GM23248 (cell line): ENCODE measurements at regions not wholly inside any gene's neighbourhood (a gene's known extent, or its start where the extent isn't known, plus 50 kb on each side); places are given as distances from the start of the nearest gene placed in this dataset.

Source experiments
- DNase-seq: peaks from one replicate; pipeline ENCODE4 v3.0.0-alpha.2; 2015
- H2AFZ ChIP-seq: fragments of 200-600 bp; sonication (generic); 2 replicates; pipeline ENCODE4 v1.6.1; 2016; ENCODE audit warnings: antibody characterized with exemption
- H3F3A ChIP-seq: fragments of 200-600 bp; sonication (generic); 2 replicates; pipeline ENCODE4 v1.6.1; 2016; ENCODE audit warnings: mild to moderate bottlenecking, antibody characterized with exemption, mixed run types; ENCODE audit not compliant: insufficient read depth
- H3K27ac ChIP-seq: fragments of 200-600 bp; sonication (generic); 2 replicates; pipeline ENCODE4 v1.5.1; 2016; ENCODE audit warnings: mild to moderate bottlenecking
- H3K27me3 ChIP-seq: fragments of 200-600 bp; sonication (generic); replicated peaks from 2 replicates; pipeline ENCODE4 v1.6.1; 2016; ENCODE audit warnings: mild to moderate bottlenecking; ENCODE audit not compliant: insufficient read depth
- H3K36me3 ChIP-seq: fragments of 200-600 bp; sonication (generic); 2 replicates; pipeline ENCODE4 v1.6.1; 2016; ENCODE audit warnings: low read depth, mild to moderate bottlenecking
- H3K4me1 ChIP-seq: fragments of 200-600 bp; sonication (generic); 2 replicates; pipeline ENCODE4 v1.6.1; 2016; ENCODE audit warnings: mild to moderate bottlenecking; ENCODE audit not compliant: insufficient read depth
- H3K4me2 ChIP-seq: fragments of 200-600 bp; sonication (generic); one replicate; pipeline ENCODE4 v1.6.1; 2016; ENCODE audit warnings: mild to moderate bottlenecking; ENCODE audit not compliant: unreplicated experiment
- H3K4me3 ChIP-seq: fragments of 200-600 bp; sonication (generic); 2 replicates; pipeline ENCODE4 v1.5.1; 2016; ENCODE audit warnings: mild to moderate bottlenecking
- H3K79me2 ChIP-seq: fragments of 200-600 bp; sonication (generic); 2 replicates; pipeline ENCODE4 v1.6.1; 2016; ENCODE audit warnings: mild to moderate bottlenecking; ENCODE audit not compliant: insufficient read depth
- H3K9ac ChIP-seq: fragments of 200-600 bp; sonication (generic); 2 replicates; pipeline ENCODE4 v1.6.1; 2016; ENCODE audit warnings: mild to moderate bottlenecking
- H3K9me2 ChIP-seq: fragments of 200-600 bp; sonication (generic); 2 replicates; pipeline ENCODE4 v1.6.1; 2016; ENCODE audit warnings: mixed run types, mild to moderate bottlenecking, moderate library complexity; ENCODE audit not compliant: insufficient read depth
- H3K9me3 ChIP-seq: fragments of 200-600 bp; sonication (generic); one replicate; pipeline ENCODE4 v1.6.1; 2017; ENCODE audit warnings: low read depth
- H4K20me1 ChIP-seq: fragments of 200-600 bp; sonication (generic); 2 replicates; pipeline ENCODE4 v1.6.0; 2016; ENCODE audit not compliant: insufficient read depth
- EZH2 ChIP-seq: fragments of 200-600 bp; sonication (generic); IDR thresholded peaks from 2 replicates; pipeline ENCODE4 v1.6.1; 2018; ENCODE audit warnings: antibody characterized with exemption, mild to moderate bottlenecking; ENCODE audit not compliant: insufficient read depth, poor library complexity, severe bottlenecking
- EZH2phosphoT487 ChIP-seq: fragments of 200-600 bp; sonication (generic); IDR thresholded peaks from 2 replicates; pipeline ENCODE4 v1.6.1; 2018; ENCODE audit warnings: antibody characterized with exemption, moderate library complexity, mild to moderate bottlenecking, low read depth; ENCODE audit not compliant: insufficient read depth
- WGBS, 2 experiments: methylation state at CpG; one replicate each; pipeline ENCODE4 v1.1.6; 2015 to 2017; ENCODE audit warnings: low lambda C conversion rate in 2 of 2, low coverage in 1 of 2; ENCODE audit errors: missing lambda C conversion rate in 2 of 2; 5-methylcytosine and 5-hydroxymethylcytosine counted together
- in situ Hi-C: fragments of 300-500 bp; cut with MboI; formaldehyde crosslinking; loops from 2 replicates; pipeline ENCODE4 v1.15.0; 2020

DNA sequence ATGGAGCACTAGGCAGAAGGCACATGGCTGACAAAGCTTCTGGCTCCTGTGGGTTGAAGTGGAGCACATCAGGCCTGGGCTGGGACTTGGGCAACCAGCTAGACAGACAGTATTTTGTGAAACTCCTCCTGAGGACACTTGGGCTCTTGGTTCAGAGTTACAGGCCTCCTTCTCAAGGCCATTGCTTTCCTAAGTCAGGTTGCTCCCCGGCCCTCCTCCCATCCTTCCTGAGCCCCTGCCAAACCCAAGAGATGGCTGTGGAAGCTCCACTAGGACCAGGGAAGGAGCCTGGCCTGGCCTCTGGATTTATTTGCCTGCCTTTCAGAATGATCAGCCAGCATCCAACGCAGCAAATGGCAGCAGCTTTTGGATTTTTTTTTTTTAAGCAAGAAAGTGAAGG lies 56.3 kb downstream of the MAGEF1 start:
- no peaks in the 10 kb centered on the region for H3K9me2 ChIP-seq
- H3K27me3 ChIP-seq = no peaks in the 10 kb centered on the region
- H3K9ac ChIP-seq = no peak overlapping the region
- no peaks in the 10 kb centered on the region for H3K4me1 ChIP-seq
- no peak overlapping the region for H3K4me3 ChIP-seq
- no peak for TF ChIP-seq EZH2phosphoT487
- no peak for TF ChIP-seq EZH2
- H3K27ac ChIP-seq = no peak overlapping the region
- WGBS, 2 experiments = 5 to 6% methylated on average over 2 of the region's 2 CpGs
- H3K36me3 ChIP-seq = no peaks in the 10 kb centered on the region
- H2AFZ ChIP-seq = no peak overlapping the region
- no peaks in the 10 kb centered on the region for H3F3A ChIP-seq
- DNase-seq = no peak
- no peaks in the 10 kb centered on the region for H3K9me3 ChIP-seq
- H4K20me1 ChIP-seq = no peaks in the 10 kb centered on the region
- H3K79me2 ChIP-seq = no peaks in the 10 kb centered on the region
- no peak overlapping the region for H3K4me2 ChIP-seq
- in situ Hi-C loops = no loop called here

DNA sequence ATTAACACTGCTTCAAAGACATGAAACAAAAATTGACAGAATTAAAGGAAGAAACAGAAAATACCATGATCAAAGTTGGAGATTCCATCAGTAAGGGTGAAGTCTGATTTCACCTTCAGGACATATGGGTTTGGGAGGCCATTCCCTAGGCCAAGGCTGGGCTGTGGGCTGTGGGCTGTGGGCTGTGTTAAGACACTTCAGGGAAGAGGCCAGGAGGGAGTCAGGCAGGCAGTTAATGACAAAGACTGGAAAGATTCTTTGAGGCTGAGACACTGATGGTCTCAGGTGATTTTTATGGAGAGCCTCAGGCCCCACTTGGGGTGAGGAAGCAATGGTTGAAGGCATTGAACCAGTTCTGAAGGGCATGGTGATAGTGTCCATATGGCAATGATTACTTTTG lies 57.5 kb downstream of the MAGEF1 start:
- no peaks in the 10 kb centered on the region for H3K36me3 ChIP-seq
- no peak overlapping the region for H3K27ac ChIP-seq
- no peaks in the 10 kb centered on the region for H3K9me2 ChIP-seq
- H3K27me3 ChIP-seq = no peaks in the 10 kb centered on the region
- H3K4me3 ChIP-seq = no peak overlapping the region
- H2AFZ ChIP-seq = no peak overlapping the region
- H3K4me1 ChIP-seq = no peaks in the 10 kb centered on the region
- in situ Hi-C loops = no loop called here
- no peak for TF ChIP-seq EZH2phosphoT487
- H3K79me2 ChIP-seq = no peaks in the 10 kb centered on the region
- H4K20me1 ChIP-seq = no peaks in the 10 kb centered on the region
- H3K9me3 ChIP-seq = no peaks in the 10 kb centered on the region
- DNase-seq = no peak
- H3F3A ChIP-seq = no peaks in the 10 kb centered on the region
- H3K9ac ChIP-seq = no peak overlapping the region
- H3K4me2 ChIP-seq = no peak overlapping the region

DNA sequence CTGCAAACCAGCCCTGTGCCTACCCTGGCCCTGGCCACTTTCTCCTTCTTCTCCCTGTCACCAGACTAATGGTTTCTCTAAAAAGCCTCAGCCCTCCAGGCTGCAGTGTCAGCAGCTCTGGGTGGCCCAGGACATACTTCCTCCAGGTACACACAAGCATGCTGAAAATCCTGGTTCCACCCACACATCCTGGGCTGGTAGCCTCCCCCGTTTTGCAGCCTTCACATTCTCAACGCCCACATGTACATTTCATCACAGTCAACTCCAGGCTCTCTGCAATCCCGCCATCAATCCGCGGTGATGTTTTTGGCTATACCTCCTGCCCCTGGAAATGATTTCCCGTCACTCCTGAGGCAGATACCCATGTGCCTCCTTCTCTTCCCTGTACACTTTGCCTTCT lies 59.4 kb downstream of the MAGEF1 start:
- no peak for DNase-seq
- H3K4me2 ChIP-seq = no peak overlapping the region
- no peaks in the 10 kb centered on the region for H3K4me1 ChIP-seq
- no peaks in the 10 kb centered on the region for H3K9me3 ChIP-seq
- H3K27ac ChIP-seq = no peak overlapping the region
- H3K9me2 ChIP-seq = no peaks in the 10 kb centered on the region
- no peaks in the 10 kb centered on the region for H3K36me3 ChIP-seq
- no peaks in the 10 kb centered on the region for H3F3A ChIP-seq
- H3K9ac ChIP-seq = no peak overlapping the region
- H2AFZ ChIP-seq = no peak overlapping the region
- no peaks in the 10 kb centered on the region for H3K79me2 ChIP-seq
- H3K27me3 ChIP-seq = no peaks in the 10 kb centered on the region
- in situ Hi-C loops = no loop called here
- TF ChIP-seq EZH2phosphoT487 = no peak
- no peak for TF ChIP-seq EZH2
- no peak overlapping the region for H3K4me3 ChIP-seq
- 79 to 80% methylated on average over 6 of the region's 6 CpGs for WGBS, 2 experiments
- H4K20me1 ChIP-seq = no peaks in the 10 kb centered on the region

DNA sequence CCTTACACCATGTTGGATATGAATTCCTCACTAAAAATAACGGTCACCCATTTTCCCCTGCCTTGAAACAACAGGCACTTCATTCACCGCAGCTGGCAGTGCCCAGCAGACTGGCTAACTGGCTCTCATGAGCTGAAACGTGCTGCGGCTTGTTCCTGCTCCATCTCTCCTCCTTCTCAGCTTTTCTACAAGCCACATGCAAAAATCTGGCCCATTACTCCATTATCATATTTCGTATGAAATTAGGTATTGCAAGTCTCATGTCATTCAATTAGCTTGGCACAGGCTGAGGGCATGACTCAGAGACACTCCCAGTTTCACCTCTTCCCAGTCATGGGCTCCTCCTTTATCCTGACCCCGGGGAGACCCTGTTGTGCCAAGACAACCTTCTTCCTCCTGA lies 60.0 kb downstream of the MAGEF1 start:
- no peaks in the 10 kb centered on the region for H3K27me3 ChIP-seq
- H2AFZ ChIP-seq = no peak overlapping the region
- no peaks in the 10 kb centered on the region for H3K79me2 ChIP-seq
- no peak overlapping the region for H3K4me3 ChIP-seq
- no peak overlapping the region for H3K27ac ChIP-seq
- 57 to 61% methylated on average over 6 of the region's 6 CpGs for WGBS, 2 experiments
- H3F3A ChIP-seq = no peaks in the 10 kb centered on the region
- in situ Hi-C loops = no loop called here
- no peaks in the 10 kb centered on the region for H3K36me3 ChIP-seq
- H3K4me2 ChIP-seq = no peak overlapping the region
- DNase-seq = no peak
- TF ChIP-seq EZH2 (no peak), EZH2phosphoT487 (no peak)
- no peaks in the 10 kb centered on the region for H4K20me1 ChIP-seq
- H3K9me3 ChIP-seq = no peaks in the 10 kb centered on the region
- no peaks in the 10 kb centered on the region for H3K4me1 ChIP-seq
- no peaks in the 10 kb centered on the region for H3K9me2 ChIP-seq
- H3K9ac ChIP-seq = no peak overlapping the region

DNA sequence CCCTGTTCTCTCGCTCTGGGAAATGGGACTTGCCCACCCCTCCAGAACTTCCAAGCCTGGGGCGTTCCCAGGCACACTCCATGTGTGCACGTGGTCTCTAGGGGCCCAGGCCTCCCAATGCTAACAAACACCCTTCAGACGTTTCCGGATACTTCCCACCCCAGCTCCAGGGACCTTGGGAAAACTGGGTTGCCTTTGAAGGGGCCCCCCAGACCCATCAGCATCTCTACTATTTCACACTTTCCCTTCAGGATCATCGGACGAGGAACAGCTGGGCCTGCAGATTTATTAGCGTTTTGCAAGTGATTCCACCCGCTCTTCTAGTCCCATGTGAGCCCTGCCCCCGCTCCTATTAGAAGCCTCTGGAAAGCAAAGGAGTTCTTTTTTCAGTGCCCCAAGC lies 63.2 kb downstream of the MAGEF1 start:
- Histone ChIP-seq H2AFZ (no peak overlapping the region), H3K9ac (no peak overlapping the region), H3K4me1 (no peaks in the 10 kb centered on the region), H3K79me2 (no peaks in the 10 kb centered on the region), H3K27ac (no peak overlapping the region), H4K20me1 (no peaks in the 10 kb centered on the region), H3K4me2 (no peak overlapping the region), H3K4me3 (no peak overlapping the region), H3K27me3 (peaks cover 6% of the 10 kb centered on the region; the same call in 1 of the 2 replicates), H3K36me3 (no peaks in the 10 kb centered on the region), H3F3A (no peaks in the 10 kb centered on the region), H3K9me3 (no peaks in the 10 kb centered on the region), H3K9me2 (no peaks in the 10 kb centered on the region)
- WGBS, 2 experiments = 70 to 71% methylated on average over 10 of the region's 10 CpGs
- TF ChIP-seq EZH2 = no peak
- no peak for TF ChIP-seq EZH2phosphoT487
- DNase-seq = no peak
- in situ Hi-C loops = no loop called here
